GM12873 (cell line): ENCODE measurements at regions not wholly inside any gene's neighbourhood (a gene's known extent, or its start where the extent isn't known, plus 50 kb on each side); places are given as distances from the start of the nearest gene placed in this dataset.

Experiments used
- TF ChIP-seq, protein P1 (sequence below): IDR thresholded peaks from 2 replicates; pipeline ENCODE4 v1.5.1; 2012; ENCODE audit warnings: low read depth, mild to moderate bottlenecking, moderate library complexity, low read length, control low read depth; ENCODE audit not compliant: insufficient read depth; ENCODE audit errors: missing control alignments

DNA sequence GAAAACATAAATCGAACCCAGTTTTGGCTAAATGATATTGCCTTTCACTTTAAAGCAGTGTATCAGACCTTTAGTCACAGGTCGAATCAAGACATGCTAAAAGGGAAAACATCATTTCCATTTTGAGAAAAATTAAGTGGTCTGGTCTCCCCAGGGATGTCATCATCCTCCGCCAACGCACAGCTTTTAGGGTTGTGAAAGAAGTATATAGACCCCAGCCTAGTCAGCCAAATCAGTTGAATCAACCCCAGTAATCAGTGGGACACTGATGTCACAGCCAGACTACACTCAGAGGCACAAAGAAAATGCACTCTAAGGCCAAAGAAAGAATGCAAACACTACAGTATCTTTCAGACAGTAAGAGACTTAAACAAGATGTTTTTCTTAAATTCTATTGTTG is 187.4 kb downstream of the ZIC4 start:
- TF ChIP-seq, protein P1, sequence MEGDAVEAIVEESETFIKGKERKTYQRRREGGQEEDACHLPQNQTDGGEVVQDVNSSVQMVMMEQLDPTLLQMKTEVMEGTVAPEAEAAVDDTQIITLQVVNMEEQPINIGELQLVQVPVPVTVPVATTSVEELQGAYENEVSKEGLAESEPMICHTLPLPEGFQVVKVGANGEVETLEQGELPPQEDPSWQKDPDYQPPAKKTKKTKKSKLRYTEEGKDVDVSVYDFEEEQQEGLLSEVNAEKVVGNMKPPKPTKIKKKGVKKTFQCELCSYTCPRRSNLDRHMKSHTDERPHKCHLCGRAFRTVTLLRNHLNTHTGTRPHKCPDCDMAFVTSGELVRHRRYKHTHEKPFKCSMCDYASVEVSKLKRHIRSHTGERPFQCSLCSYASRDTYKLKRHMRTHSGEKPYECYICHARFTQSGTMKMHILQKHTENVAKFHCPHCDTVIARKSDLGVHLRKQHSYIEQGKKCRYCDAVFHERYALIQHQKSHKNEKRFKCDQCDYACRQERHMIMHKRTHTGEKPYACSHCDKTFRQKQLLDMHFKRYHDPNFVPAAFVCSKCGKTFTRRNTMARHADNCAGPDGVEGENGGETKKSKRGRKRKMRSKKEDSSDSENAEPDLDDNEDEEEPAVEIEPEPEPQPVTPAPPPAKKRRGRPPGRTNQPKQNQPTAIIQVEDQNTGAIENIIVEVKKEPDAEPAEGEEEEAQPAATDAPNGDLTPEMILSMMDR = no peak

DNA sequence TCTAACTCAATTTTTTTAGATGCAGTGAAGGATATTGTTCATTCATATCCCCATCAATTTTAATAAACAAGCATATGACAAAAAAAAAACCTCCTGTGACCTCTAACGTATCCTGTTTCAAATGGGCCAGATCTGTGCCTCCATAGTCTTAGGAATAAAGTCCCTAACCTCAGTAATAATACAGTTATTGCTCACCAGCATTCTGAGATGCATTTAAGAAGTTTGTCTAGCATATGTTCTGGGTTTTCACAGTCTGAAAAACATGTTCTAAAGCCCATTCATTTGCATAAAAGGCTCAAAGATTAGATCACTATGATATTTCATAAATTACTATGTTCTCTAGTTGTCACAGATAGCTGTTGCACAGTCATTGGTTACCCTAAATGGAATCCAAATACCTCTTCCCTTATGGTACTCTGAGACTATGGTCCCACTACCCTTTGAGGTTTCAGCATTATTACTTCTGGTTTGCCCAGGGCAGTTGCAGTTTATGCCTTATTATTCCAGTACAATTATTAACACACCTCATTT is 190.1 kb downstream of the ZIC4 start:
- TF ChIP-seq, protein P1 = no peak

DNA sequence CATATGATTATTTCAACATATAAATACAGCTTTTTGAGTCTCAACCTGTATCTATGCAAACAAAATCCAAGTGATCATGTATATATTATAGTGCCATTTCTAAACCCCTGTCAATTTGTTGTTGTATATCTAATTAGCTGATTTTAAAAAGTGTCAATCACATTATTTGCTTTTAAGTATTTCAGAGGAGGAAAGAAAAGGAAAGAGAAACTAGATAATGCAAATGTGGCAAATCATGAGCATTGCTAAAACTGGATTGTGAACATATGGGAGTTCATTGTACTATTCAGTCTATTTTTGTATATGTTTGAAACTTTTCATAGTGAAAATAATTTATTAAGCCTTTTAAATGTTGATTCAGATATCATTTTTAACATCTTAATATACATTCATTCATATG is 190.7 kb downstream of the ZIC4 start:
- TF ChIP-seq, protein P1 = no peak

DNA sequence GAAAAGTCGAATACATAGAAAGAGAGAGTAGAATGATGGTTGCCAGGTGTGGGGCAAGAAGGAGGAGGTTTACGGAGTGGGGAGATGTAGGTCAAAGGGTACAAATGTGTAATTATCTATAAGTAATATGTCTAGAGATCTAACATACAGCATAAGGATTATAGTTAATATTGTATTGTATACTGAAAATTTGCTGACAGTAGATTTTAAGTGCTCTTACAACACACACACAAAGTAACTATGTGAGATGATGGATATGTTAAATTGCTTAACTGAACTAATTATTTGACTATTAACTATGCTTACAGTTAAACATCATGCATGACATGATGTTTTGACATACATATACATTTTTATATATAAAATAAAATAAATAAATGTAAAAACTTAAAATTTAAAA is 192.7 kb downstream of the ZIC4 start:
- TF ChIP-seq, protein P1 = no peak

DNA sequence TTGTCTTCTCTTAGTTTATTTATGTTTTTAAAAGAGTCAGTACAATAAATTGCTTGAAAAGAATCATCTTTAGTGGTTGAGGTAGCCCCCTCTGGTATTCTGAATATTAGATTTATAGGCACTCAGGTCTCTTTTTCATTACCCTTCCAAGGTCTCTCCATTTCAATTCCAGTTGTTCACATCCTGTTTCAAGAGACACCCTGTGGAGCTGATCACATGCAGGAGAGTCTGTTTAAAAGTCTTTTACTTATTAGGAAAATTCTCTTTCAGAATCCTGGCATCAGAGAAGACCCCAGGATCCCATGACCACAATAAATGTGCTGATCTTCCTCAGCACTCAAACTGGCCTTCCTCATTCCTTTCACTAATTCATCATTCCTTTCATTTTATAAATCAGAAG is 195.7 kb downstream of the ZIC4 start:
- TF ChIP-seq, protein P1 = no peak

DNA sequence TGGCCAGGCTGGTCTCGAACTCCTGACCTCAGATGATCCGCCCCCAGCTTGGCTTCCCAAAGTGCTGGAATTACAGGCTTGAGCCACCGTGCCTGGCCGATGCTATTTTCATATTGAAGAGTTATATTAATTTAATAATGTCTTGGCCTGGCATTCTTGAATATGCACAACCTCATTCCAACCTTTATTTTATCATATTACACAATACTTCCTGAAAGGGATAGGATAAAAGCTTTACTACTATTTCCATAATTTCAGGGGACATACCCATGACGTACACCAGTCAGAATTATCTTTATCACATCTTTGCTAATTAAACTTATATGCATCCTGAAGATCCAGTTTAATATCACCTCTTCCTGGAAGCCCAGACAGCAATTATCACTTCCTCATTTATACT is 205.3 kb downstream of the ZIC4 start:
- TF ChIP-seq, protein P1 = no peak

DNA sequence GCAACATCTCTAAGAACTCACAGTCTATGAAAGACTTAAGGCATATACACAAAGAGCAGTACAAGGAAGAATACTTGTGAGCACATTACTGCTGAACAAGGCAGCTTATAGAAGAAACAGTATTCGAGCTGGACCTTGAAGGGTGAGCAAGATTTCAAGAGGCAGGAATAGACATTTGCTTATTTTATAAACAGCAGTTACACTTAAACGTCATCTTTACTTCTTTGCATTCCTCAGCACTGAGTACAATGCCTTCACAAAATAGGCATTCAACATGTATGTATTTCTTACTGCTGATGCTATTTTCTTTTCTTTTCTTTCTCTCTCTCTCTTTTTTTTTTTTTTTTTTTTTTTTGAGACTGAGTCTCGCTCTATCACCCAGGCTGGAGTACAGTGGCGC is 205.8 kb downstream of the ZIC4 start:
- TF ChIP-seq, protein P1 = no peak
